Prostate gland (tissue), 2 donors: ENCODE measurements at regions not wholly inside any gene's neighbourhood (a gene's known extent, or its start where the extent isn't known, plus 50 kb on each side); places are given as distances from the start of the nearest gene placed in this dataset.

Experiments
- CTCF ChIP-seq, 4 experiments: fragments of 200-600 bp in 2 of 4; fragments of 450-650 bp in 2 of 4; sonication (generic) in 2 of 4; IDR thresholded peaks; 1 replicate in 3 of 4; 2 replicates in 1 of 4; pipeline ENCODE4 v1.5.1; 2016 to 2019; ENCODE audit warnings: antibody characterized with exemption in 4 of 4, mild to moderate bottlenecking in 2 of 4, moderate library complexity in 2 of 4
- POLR2A ChIP-seq: fragments of 450-650 bp; IDR thresholded peaks from one replicate; pipeline ENCODE4 v1.6.1; 2016; ENCODE audit warnings: antibody characterized with exemption, mild to moderate bottlenecking

- TF ChIP-seq POLR2A (no peak), CTCF (IDR thresholded peaks at IDR 0.05) (no peak)
Observed at GRCh38 chr2:155840661-155841060, 491.9 kb downstream of the NR4A2 start.
